Astrocyte of the cerebellum (primary cell): ENCODE measurements at regions not wholly inside any gene's neighbourhood (a gene's known extent, or its start where the extent isn't known, plus 50 kb on each side); places are given as distances from the start of the nearest gene placed in this dataset.

Experiments used
- DNase-seq: peaks from one replicate; pipeline ENCODE4 v3.0.0-alpha.2; 2011; ENCODE audit warnings: low read depth
- H3K4me3 ChIP-seq: 2 replicates; pipeline ENCODE4 v1.5.1; 2011; ENCODE audit warnings: mild to moderate bottlenecking, low read depth, low read length, moderate library complexity
- in situ Hi-C: cut with HindIII; loops from 2 replicates; pipeline ENCODE4 v1.10.0; 2017; ENCODE audit warnings: low sequenced_read_pairs
- TF ChIP-seq, protein P1 (sequence below): IDR thresholded peaks from 2 replicates; pipeline ENCODE4 v1.5.1; 2012; ENCODE audit warnings: low read length, low read depth, moderate library complexity, mild to moderate bottlenecking; ENCODE audit errors: missing control alignments

DNA sequence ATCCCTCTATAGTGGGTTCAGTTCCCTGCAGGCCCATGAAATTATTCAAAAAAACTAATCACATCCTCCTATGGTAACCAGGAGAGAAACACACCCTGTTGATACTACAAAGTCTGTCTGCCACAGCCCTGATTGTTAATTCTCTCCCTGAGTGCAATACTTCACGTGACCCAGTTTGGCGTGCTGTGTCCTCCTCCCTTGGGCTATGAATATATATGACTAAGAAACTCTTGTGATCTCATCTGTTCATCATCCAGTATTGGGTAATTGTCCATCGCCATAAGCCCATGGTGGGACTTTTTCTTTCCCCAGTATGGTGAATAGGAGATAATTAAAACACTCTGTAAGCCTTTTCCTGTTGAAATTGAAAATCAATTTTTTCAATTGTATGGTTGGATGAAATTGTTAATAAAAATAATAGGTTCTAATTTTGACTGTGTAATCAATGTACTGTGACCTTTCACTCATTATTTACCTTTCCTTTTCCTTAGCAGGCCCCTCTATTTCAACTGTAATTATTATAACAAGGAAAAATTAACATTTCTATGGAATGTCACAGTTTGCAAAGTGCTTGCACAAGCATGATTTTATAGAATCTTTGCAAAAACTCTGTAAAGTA lies 1822.6 kb downstream of the SUCLG1 start:
- in situ Hi-C loops, result no loop called here
- TF ChIP-seq, protein P1, sequence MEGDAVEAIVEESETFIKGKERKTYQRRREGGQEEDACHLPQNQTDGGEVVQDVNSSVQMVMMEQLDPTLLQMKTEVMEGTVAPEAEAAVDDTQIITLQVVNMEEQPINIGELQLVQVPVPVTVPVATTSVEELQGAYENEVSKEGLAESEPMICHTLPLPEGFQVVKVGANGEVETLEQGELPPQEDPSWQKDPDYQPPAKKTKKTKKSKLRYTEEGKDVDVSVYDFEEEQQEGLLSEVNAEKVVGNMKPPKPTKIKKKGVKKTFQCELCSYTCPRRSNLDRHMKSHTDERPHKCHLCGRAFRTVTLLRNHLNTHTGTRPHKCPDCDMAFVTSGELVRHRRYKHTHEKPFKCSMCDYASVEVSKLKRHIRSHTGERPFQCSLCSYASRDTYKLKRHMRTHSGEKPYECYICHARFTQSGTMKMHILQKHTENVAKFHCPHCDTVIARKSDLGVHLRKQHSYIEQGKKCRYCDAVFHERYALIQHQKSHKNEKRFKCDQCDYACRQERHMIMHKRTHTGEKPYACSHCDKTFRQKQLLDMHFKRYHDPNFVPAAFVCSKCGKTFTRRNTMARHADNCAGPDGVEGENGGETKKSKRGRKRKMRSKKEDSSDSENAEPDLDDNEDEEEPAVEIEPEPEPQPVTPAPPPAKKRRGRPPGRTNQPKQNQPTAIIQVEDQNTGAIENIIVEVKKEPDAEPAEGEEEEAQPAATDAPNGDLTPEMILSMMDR, result no peak
- no peak for DNase-seq
- no peak overlapping the region for H3K4me3 ChIP-seq

DNA sequence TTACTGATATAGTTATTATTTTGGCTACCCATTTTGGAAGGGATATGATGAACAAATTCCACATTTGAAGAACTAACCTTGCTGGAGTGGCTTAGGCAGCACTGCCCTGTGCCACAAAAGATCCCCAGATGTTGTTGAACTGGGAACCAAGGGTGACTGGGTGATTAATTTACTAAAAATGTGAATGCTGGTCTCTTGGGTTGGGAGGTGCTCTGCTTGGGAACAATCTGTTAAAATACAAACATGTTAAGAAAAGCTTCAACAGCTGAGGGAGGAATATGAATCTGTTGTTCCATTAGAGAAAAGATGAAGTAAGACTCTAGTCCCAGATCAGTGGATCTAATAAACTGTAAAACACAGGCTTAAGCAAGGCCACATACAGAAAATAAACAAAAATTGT lies 1860.1 kb downstream of the SUCLG1 start:
- no peak overlapping the region for H3K4me3 ChIP-seq
- in situ Hi-C loops, result no loop called here
- no peak for DNase-seq
- TF ChIP-seq, protein P1, result no peak

DNA sequence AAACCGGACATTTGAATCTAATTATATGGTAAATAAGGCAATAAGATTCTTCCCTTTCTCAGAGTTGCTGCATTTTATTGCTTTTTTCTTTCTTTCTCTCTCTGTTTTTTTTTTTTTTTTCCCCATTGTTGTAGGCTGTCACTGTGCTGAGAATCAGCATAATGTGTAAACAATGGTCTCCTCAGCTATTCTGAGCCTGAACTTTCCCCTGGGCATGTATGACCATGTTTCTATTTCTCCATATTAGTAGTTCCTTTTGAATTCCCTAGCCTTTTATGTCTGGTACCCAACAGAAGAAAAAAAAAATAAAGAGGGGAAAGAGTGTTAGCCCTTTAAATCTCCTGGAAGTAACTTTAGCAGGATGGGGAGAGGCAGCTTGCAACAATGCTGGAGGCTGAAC lies 1862.5 kb downstream of the SUCLG1 start:
- TF ChIP-seq, protein P1, result no peak
- in situ Hi-C loops, result no loop called here
- no peak for DNase-seq
- H3K4me3 ChIP-seq, result no peak overlapping the region

DNA sequence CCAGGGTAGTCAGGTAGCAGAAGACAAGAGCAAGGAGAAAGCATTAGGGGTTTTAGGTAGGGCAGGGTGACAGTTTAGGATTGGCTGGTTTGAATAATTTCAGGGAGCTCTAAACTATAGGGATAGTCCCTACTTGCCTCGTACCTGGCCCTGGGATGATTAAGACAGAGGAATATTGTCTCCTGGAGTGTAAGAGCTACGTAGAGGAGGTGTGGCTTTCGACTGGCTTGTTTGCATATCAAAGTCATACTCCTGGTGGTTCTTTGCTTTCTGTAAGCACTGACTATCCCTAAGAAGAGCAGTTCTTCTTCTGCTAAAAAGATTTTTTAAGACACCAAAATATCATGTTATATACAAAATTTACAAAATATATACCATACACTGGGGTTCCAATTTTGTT lies 1867.4 kb downstream of the SUCLG1 start:
- no peak overlapping the region for H3K4me3 ChIP-seq
- TF ChIP-seq, protein P1, result no peak
- no peak for DNase-seq
- in situ Hi-C loops, result no loop called here

DNA sequence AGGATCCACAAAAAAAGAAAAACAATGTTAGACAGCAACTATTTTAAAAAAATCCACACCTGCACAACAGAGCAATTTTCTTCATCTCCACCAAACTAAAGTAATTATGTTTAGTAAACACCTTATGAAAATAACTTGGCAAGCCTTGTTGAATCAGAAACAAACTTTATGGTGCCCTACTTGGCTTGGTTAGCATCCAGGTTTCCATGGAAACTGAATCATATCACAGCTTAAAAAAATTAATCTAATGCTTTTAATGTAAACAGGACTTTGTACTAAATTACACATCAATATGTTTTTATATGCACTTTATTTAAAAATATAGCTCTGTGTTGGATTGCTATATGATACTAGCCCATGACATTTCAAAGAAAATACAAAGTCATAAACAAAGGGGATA lies 1882.4 kb downstream of the SUCLG1 start:
- TF ChIP-seq, protein P1, result no peak
- DNase-seq, result no peak
- in situ Hi-C loops, result no loop called here
- no peak overlapping the region for H3K4me3 ChIP-seq

DNA sequence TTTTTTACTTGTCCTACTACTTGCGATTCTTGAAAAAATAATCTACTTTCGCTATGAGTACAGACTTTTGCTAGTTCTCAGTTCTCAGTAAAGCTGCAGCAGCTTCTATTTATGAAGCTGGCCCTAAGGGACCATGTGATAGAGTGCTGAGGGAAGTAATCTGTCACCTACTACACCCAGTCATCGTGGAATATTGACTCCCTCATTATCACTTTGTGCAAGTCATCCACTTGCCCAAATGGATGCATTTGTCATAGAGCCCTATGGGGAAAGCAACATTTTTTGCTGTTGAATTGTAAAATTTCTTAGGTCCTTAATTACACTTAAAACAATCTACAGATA lies 1919.8 kb downstream of the SUCLG1 start:
- TF ChIP-seq, protein P1, result no peak
- no peak overlapping the region for H3K4me3 ChIP-seq
- in situ Hi-C loops, result no loop called here
- no peak for DNase-seq
